HG03039 (cell line): ENCODE measurements at regions not wholly inside any gene's neighbourhood (a gene's known extent, or its start where the extent isn't known, plus 50 kb on each side); places are given as distances from the start of the nearest gene placed in this dataset.
A peak's percentile ranks its signal among the peaks of the same experiment; 100 is the strongest.
"Not testable (repeated sequence)": the region's sequence is repeated elsewhere in the genome, so short reads cannot be mapped to it uniquely, and the experiment has no call there.

Source experiments
- ATAC-seq: cut with Tn5 transposase; IDR thresholded peaks from one replicate; pipeline ENCODE4 v1.9.1; 2021; ENCODE audit warnings: mild to moderate bottlenecking, moderate library complexity; ENCODE audit not compliant: unreplicated experiment

DNA sequence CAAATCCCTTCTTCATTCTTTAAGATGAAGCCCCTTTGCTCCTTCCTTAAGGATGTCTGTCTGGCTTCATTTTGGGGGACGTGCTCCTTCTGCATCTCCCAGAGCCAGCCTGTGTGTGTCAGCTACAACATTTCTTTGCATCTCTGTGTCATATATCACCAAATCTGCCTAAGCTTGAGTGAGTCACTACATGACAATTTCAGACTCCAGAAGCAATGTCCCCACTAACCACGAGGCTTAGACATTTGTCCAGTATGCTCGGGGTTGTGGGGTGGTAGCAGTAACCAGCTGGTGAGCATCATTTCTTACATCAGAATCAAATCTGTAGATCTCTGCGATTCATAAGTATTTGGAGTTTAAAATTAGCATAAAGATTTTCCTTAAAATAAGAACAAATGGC is 54.1 kb upstream of the USP14 start:
- ATAC-seq = not testable (repeated sequence)

GRCh38 chr18:105161-106053 is 53.0 kb upstream of the USP14 start:
- ATAC-seq = not testable (repeated sequence)

DNA sequence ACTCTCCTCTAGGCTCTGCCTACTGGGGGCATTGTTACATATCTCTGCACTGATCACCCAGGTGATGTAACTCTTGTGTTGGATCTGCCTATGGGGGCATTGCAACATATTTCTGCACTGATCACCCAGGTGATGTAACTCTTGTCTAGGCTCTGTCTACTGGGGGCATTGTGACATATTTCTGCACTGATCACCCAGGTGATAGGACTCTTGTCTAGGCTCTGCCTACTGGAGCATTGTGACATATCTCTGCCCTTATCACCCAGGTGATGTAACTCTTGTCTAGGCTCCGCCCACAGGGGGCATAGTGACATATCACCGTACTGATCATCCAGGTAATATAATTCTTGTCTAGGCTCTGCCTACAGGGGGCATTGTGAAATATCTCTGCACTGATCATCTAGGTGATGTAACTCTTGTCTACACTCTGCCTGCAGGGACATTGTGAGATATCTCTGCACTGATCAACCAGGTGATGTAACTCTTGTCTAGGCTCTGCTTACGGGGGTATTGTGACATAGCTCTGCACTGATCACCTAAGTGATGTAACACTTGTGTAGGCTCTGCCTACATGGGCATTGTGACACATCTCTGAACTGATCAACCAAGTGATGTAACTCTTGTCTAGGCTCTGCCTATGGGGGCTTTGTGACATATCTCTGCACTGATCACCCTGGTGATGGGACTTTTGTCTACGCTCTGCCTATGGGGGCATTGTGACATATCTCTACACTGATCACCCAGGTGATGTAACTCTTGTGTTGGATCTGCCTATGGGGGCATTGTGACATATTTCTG is 52.1 kb upstream of the USP14 start:
- not testable (repeated sequence) for ATAC-seq

DNA sequence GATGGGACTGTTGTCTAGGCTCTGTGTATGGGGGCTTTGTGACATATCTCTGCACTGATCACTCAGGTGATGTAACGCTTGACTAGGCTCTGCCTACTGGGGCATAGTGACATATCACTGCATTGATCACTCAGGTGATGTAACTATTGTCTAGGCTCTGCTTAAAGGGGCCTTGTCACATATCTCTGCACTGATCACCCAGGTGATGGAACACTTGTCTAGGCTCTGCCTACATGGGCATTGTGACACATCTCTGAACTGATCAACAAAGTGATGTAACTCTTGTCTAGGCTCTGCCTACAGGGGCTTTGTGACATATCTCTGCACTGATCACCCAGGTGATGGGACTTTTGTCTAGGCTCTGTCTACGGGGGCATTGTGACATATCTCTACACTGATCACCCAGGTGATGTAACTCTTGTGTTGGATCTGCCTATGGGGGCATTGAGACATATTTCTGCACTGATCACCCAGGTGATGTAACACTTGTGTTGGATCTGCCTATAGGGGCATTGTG is 51.4 kb upstream of the USP14 start:
- not testable (repeated sequence) for ATAC-seq

DNA sequence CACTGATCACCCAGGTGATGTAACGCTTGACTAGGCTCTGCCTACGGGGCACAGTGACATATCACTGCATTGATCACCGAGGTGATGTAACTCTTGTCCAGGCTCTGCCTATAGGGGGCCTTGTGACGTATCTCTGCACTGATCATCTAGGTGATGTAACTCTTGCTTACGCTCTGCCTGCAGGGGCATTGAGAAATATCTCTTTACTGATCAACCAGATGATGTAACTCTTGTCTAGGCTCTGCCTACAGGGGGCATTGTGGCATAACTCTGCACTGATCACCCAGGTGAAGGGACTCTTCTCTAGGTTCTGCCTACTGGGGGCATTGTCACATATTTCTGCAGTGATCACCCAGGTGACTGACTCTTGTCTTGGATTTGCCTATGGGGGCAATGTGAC is 50.9 kb upstream of the USP14 start:
- ATAC-seq = not testable (repeated sequence)

DNA sequence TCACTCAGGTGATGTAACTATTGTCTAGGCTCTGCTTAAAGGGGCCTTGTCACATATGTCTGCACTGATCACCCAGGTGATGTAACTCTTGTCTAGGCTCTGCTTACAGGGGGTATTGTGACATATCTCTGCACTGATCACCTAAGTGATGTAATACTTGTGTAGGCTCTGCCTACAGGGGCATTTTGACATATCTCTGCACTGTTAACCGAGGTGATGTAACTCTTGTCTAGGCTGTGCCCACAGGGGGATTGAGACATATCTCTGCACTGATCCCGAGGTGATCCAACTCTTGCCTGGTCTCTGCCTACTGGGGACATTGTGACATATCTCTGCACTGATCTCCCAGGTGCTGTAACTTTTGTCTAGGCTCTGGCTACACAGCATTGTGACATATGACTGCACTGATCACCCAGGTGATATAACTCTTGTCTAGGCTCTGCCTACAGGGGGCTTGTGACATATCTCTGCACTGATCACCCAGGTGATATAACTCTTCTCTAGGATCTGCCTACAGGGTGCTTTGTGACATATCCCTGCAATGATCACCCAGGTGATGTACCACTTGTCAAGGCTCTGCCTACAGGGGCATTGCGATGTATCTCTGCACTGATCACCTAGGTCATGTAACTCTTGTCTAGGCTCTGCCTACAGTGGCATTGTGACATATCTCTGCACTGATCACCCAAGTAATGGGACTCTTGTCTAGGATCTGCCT is 50.3 kb upstream of the USP14 start:
- ATAC-seq = peak; percentile 42
